Liver (tissue), 3 donors: ENCODE measurements at regions not wholly inside any gene's neighbourhood (a gene's known extent, or its start where the extent isn't known, plus 50 kb on each side); places are given as distances from the start of the nearest gene placed in this dataset.

Source experiments
- CTCF ChIP-seq: fragments of 150-350 bp; IDR thresholded peaks from 2 replicates; pipeline ENCODE4 v1.5.1; 2017; ENCODE audit warnings: improper control_type of control experiment, low read depth, low read length; ENCODE audit not compliant: missing input control
- JUND ChIP-seq, 2 donors: IDR thresholded peaks; 2 replicates each; pipeline ENCODE4 v1.6.1; 2016; ENCODE audit warnings: antibody characterized with exemption in 2 of 2
- NR2F2 ChIP-seq: IDR thresholded peaks from 2 replicates; pipeline ENCODE4 v1.6.1; 2016; ENCODE audit warnings: antibody characterized with exemption
- RAD21 ChIP-seq, 2 donors: IDR thresholded peaks; 2 replicates each; pipeline ENCODE4 v1.6.1; 2016; ENCODE audit warnings: antibody characterized with exemption in 2 of 2, mild to moderate bottlenecking in 2 of 2
- RXRA ChIP-seq, 2 donors: IDR thresholded peaks; 2 replicates each; pipeline ENCODE4 v1.6.1; 2017 to 2018; ENCODE audit warnings: antibody characterized with exemption in 2 of 2, mild to moderate bottlenecking in 1 of 2
- TAF1 ChIP-seq: conservative IDR thresholded peaks from 2 replicates; pipeline ENCODE4 v1.6.1; 2016; ENCODE audit warnings: antibody characterized with exemption, mild to moderate bottlenecking
- ZBTB33 ChIP-seq: IDR thresholded peaks from 2 replicates; pipeline ENCODE4 v1.6.1; 2016; ENCODE audit warnings: antibody characterized with exemption
- donor health status: healthy.
- donor health status: healthy.

GRCh38 chr1:213571419-213571818, 416.4 kb upstream of the PROX1 start:
- TF ChIP-seq CTCF (no peak), ZBTB33 (no peak), RXRA (IDR thresholded peaks at IDR 0.05) (no peak), RAD21 (IDR thresholded peaks at IDR 0.05) (no peak), NR2F2 (no peak), TAF1 (no peak), JUND (IDR thresholded peaks at IDR 0.05) (no peak)
